Right cardiac atrium (tissue), 5 donors: ENCODE measurements at regions not wholly inside any gene's neighbourhood (a gene's known extent, or its start where the extent isn't known, plus 50 kb on each side); places are given as distances from the start of the nearest gene placed in this dataset.

Experiments
- ATAC-seq, 2 donors: fragments of 200-7000 bp; cut with Tn5 transposase; one replicate each; pipeline versions ENCODE4 v1.8.0 to v1.9.1; 2020; ENCODE audit warnings: moderate library complexity in 2 of 2, mild to moderate bottlenecking in 1 of 2
- DNase-seq, 3 donors: peaks; one replicate each; pipeline ENCODE4 v3.0.0-alpha.2; 2020
- H3K27ac ChIP-seq: one replicate; pipeline ENCODE4 v1.5.1; 2013; ENCODE audit warnings: mild to moderate bottlenecking, low read length, control low read depth, moderate library complexity
- H3K27me3 ChIP-seq: one replicate; pipeline ENCODE4 v1.6.1; 2013; ENCODE audit not compliant: control insufficient read depth, insufficient read depth
- H3K4me1 ChIP-seq: one replicate; pipeline ENCODE4 v1.6.1; 2013; ENCODE audit warnings: low read length; ENCODE audit not compliant: control insufficient read depth, insufficient read depth
- H3K4me3 ChIP-seq: one replicate; pipeline ENCODE4 v1.5.1; 2013; ENCODE audit warnings: low read length, control low read depth
- H3K9me3 ChIP-seq: one replicate; pipeline ENCODE4 v1.6.1; 2013; ENCODE audit warnings: low read length; ENCODE audit not compliant: control insufficient read depth
- WGBS: extraction: QIAGEN DNeasy Blood & Tissue Kit; methylation state at CpG from one replicate; pipeline ENCODE4 v1.1.7; 2013; 5-methylcytosine and 5-hydroxymethylcytosine counted together
- intact Hi-C, 4 donors: fragments of 100-400 bp; cut with DNase I; formaldehyde crosslinking; loops; one replicate each; pipeline versions ENCODE4 v1.11.0 to v1.14.0; 2022 to 2023
- donor health status: healthy with polysubstance abuse.
- donor health status: DM: no; HTN: yes; CAD: no.
- donor health status: DM: no; HTN: no; CAD: no.
- donor health status: DM: no; HTN: yes; CAD: no; lungs with severe emphysema.
- donor health status: DM: yes; HTN: yes; CAD: no.

DNA sequence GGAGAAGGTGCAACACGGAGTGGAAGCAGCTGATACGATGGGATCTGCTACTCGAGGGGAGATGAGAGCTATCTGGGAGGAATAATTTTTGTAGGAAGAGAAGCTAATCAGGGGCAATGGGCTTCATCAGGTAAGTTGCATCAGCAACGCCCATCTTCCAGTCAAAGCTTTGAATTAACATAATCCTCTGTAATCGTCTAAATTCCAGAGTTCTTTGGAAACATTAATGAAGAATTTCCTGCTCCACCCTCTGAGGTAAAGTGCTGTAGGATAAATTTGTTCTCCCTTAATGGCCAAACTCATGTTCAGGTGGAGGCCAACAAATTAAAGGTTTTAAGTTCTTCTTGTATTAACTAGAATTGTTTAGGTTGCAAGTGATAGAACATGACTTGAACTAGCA, 94.0 kb upstream of the KAZN start:
- ATAC-seq (no peak), DNase-seq (no peak)
- Histone ChIP-seq H3K4me3 (no peak overlapping the region), H3K9me3 (no peaks in the 10 kb centered on the region), H3K4me1 (no peaks in the 10 kb centered on the region), H3K27ac (no peak overlapping the region), H3K27me3 (no peaks in the 10 kb centered on the region)
- 65% methylated on average over 5 of the region's 5 CpGs for WGBS
- intact Hi-C loops, result no loop called here

GRCh38 chr1:14506471-14507255, 91.8 kb upstream of the KAZN start:
- Histone ChIP-seq H3K9me3 (no peaks in the 10 kb centered on the region), H3K4me1 (no peaks in the 10 kb centered on the region), H3K4me3 (no peak overlapping the region), H3K27me3 (no peaks in the 10 kb centered on the region), H3K27ac (no peak overlapping the region)
- no peak for DNase-seq
- 79% methylated on average over 11 of the region's 11 CpGs for WGBS
- intact Hi-C loops, result no loop called here
- ATAC-seq, result no peak

DNA sequence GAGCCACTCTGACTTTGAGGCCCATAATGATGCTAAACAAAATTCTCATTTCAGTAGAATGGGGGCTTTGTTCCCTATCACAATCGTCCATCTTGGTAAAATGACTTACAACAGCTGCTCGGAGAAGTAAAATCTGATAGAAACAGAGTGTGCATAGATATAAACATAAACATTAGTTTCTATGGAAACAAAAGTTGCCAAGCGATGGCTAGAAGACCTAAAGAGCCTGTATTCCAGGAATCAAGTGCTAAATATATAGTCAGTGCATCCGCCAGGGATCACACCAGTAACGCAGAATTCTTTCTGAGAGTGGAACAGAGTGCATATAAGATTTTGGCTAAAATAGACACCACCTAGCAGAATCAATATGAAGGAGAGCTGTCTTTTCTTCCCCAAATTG, 91.2 kb upstream of the KAZN start:
- WGBS, result 50% methylated on average over 5 of the region's 5 CpGs
- DNase-seq, result no peak
- ATAC-seq, result no peak
- Histone ChIP-seq H3K4me3 (no peak overlapping the region), H3K27me3 (no peaks in the 10 kb centered on the region), H3K9me3 (no peaks in the 10 kb centered on the region), H3K27ac (no peak overlapping the region), H3K4me1 (no peaks in the 10 kb centered on the region)
- intact Hi-C loops, result no loop called here

DNA sequence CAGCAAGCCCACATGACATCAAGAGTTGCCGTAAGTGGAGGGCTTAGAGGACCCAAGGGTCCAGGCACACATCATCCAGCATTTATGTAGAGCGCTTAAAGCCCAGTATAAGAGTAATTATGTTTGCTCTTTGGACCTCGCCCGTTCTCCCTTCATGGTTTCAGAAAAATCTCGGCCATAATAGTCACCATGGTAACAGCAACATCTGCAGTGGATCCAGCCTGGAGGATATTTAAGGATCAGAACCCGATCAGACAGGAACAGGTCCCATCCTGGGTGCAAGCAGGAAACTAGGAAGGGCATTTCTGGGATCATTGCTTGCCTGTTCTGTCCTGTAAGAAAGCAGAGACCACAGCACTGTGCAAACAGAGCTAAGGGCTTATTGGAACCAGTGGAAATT, 89.9 kb upstream of the KAZN start:
- H3K9me3 ChIP-seq, result no peaks in the 10 kb centered on the region
- H3K27ac ChIP-seq, result no peak overlapping the region
- no peaks in the 10 kb centered on the region for H3K27me3 ChIP-seq
- no peak for DNase-seq
- no peak overlapping the region for H3K4me3 ChIP-seq
- intact Hi-C loops, result no loop called here
- no peaks in the 10 kb centered on the region for H3K4me1 ChIP-seq
- no peak for ATAC-seq
- WGBS, result 81% methylated on average over 6 of the region's 6 CpGs

DNA sequence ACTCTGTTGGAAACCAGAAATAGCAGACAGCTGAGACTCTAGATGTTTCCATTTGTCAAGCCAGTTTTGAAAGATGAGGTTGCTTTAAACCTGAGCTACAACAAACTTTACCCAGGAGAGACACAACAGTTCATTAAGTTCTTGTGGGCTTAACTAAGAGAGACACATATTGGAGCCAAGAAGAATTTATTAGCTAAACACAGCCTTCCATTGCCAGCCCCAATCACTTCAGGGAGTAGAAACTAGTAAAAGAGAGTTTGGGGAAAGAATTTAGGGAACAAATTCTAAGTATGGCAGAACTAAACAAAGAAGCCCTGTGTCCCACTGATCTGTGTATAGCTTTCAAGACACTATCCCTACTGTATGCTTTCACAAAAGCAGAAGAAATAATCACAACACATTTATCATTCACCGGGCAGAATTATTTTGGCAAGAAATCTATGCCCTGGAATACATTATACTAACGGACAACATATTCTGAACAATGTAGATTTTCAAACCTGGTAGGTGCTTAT, 87.3 kb upstream of the KAZN start:
- H3K27me3 ChIP-seq, result no peaks in the 10 kb centered on the region
- ATAC-seq (no peak), DNase-seq (no peak)
- H3K4me1 ChIP-seq, result no peaks in the 10 kb centered on the region
- no peak overlapping the region for H3K4me3 ChIP-seq
- WGBS, result 61% methylated on average over 2 of the region's 2 CpGs
- H3K9me3 ChIP-seq, result no peaks in the 10 kb centered on the region
- H3K27ac ChIP-seq, result no peak overlapping the region
- intact Hi-C loops, result no loop called here

DNA sequence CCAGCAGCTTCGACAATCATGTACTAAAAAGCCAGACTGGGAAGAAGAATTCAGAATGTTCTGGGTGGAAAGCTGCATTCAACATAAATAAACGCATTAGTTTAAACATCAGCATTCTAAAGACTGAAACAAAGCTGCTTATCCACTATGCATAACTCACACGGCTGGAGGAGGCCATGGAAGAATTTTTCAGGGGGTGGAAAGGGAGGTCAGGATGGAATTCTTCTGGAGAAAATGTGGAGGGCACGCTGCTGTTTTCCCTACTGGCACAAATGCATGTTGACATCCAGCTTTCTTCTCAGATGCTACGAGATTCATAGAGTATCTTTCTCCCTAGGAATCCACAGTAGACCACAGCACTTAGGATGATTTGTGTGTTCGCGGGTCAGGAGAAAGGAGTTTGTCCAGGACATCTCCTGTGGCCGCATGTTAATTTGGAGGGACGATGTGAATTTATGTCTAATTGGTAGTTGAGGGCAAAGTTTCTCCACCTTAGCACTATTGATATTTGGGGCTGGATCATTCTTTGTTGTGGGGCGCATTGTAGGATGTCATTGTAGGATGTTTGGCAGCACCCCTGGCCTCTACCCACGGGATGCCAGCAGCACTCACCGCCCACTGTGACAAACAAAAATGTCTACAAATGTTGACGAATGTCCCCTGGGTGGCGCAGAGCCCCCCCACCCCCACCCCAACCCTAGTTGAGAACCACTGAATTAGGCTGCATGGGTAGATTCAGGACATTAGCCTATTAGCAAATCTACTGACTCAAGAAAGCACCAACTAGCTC, 86.5 kb upstream of the KAZN start:
- ATAC-seq, result no peak
- no peak for DNase-seq
- H3K27ac ChIP-seq, result no peak overlapping the region
- H3K9me3 ChIP-seq, result no peaks in the 10 kb centered on the region
- no peaks in the 10 kb centered on the region for H3K27me3 ChIP-seq
- no peak overlapping the region for H3K4me3 ChIP-seq
- WGBS, result 73% methylated on average over 14 of the region's 14 CpGs
- intact Hi-C loops, result no loop called here
- H3K4me1 ChIP-seq, result peaks cover 2% of the 10 kb centered on the region

- no peak for DNase-seq
- Histone ChIP-seq H3K27ac (no peak overlapping the region), H3K4me1 (peaks cover 2% of the 10 kb centered on the region), H3K4me3 (no peak overlapping the region), H3K9me3 (no peaks in the 10 kb centered on the region), H3K27me3 (no peaks in the 10 kb centered on the region)
- no peak for ATAC-seq
- intact Hi-C loops, result no loop called here
- 65% methylated on average over 7 of the region's 7 CpGs for WGBS
Observed at GRCh38 chr1:14513111-14513510, 85.4 kb upstream of the KAZN start.

DNA sequence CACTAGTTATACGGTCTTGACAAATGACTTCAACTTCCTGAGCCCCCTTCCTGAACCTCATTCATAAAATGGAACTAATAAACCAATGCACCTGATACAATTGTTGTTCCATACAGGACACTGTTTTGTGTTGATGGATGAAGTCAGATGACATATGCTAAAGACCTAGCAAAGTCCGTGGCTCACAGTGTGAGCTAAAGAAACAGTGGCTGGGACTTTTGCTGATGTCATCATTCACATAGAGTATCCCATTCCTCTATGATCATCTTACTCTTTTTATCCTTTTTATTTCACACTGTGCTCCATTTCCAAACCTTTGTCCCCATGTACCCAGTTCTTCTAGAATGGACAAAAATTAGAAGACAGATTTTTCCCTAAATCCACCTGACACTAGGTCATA, 83.7 kb upstream of the KAZN start:
- Histone ChIP-seq H3K4me3 (no peak overlapping the region), H3K9me3 (no peaks in the 10 kb centered on the region), H3K4me1 (peaks cover 2% of the 10 kb centered on the region), H3K27ac (no peak overlapping the region), H3K27me3 (no peaks in the 10 kb centered on the region)
- 47% methylated on average over 2 of the region's 2 CpGs for WGBS
- intact Hi-C loops, result no loop called here
- no peak for DNase-seq
- ATAC-seq, result no peak

DNA sequence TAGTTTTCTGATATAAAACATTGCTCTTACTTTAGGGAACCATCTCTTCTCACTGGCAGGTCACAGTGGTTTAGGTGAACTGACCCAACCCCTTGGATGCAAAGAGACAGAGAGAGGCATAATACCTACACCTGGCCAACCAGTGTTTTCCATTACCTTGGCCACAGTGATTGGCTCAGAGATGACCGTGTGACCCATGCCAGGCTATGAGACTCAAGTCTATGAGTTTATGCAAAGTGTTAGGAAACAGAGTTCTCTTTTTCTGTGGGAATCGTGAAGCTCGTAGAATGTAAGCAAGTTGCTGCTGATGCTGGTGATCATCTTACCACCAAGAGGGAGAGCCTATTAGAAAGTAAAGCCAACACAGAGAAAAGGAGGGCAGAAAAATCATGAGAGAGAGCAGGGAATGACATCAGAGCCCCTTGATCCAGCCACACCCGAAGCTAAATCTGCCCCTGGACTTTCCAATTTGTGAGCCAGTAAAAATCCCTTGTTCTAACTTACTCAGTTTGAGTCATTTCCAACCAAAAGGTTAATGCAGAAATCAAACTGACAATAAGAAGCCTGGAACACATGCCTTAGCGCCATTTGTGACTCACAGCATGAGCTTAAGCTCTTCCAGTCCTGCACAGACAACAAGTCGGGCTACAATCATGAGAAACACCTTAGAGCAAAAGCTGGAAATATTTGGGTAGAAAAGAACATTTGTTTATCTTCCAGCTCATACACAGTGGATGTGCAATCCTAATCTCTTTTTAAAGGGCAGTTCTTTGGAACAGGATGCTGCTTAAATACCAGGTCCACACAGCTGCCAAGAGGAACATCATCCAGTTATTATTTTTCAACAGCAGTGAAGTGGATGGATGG, 81.3 kb upstream of the KAZN start:
- intact Hi-C loops, result no loop called here
- DNase-seq, result peak in 2 of 3 donors; percentile 52 to 55
- Histone ChIP-seq H3K9me3 (no peaks in the 10 kb centered on the region), H3K4me1 (peaks cover 2% of the 10 kb centered on the region), H3K4me3 (no peak overlapping the region), H3K27ac (peak overlapping the region; percentile 39), H3K27me3 (no peaks in the 10 kb centered on the region)
- peak; percentile 56 to 93 for ATAC-seq
- WGBS, result 65% methylated on average over 6 of the region's 6 CpGs

DNA sequence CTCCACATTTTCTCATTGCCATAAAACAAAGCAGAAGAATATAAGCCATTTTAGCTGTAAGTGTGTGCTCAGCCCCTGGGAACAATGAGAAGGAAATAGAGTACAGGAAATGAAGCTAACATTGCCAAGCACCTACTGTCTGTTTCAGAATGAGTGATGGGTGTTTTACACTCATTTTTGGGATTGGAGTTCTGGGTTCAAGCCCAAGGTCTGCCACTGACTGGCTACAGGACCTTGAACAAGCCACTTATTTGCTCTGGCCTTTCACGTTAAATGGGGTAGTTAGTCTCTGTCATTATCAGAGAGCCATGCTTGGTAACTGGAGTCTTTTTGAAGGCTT, 80.7 kb upstream of the KAZN start:
- intact Hi-C loops, result no loop called here
- Histone ChIP-seq H3K4me1 (peaks cover 2% of the 10 kb centered on the region), H3K27ac (no peak overlapping the region), H3K9me3 (no peaks in the 10 kb centered on the region), H3K4me3 (no peak overlapping the region), H3K27me3 (no peaks in the 10 kb centered on the region)
- WGBS, result 81% methylated on average over 1 of the region's 1 CpG
- DNase-seq (no peak), ATAC-seq (no peak)

GRCh38 chr1:14519976-14520375, 78.5 kb upstream of the KAZN start:
- Histone ChIP-seq H3K27ac (no peak overlapping the region), H3K4me1 (peaks cover 2% of the 10 kb centered on the region), H3K4me3 (no peak overlapping the region), H3K27me3 (no peaks in the 10 kb centered on the region), H3K9me3 (no peaks in the 10 kb centered on the region)
- intact Hi-C loops, result no loop called here
- WGBS, result 77% methylated on average over 5 of the region's 5 CpGs
- ATAC-seq, result no peak
- DNase-seq, result no peak
